GM21619 (cell line): ENCODE measurements at regions not wholly inside any gene's neighbourhood (a gene's known extent, or its start where the extent isn't known, plus 50 kb on each side); places are given as distances from the start of the nearest gene placed in this dataset.

Experiments used
- ATAC-seq: cut with Tn5 transposase; IDR thresholded peaks from one replicate; pipeline ENCODE4 v1.9.1; 2021; ENCODE audit not compliant: unreplicated experiment

GRCh38 chr7:142606081-142606480, 143.2 kb upstream of the PRSS1 start:
- no peak for ATAC-seq

GRCh38 chr7:142604671-142605070, 144.6 kb upstream of the PRSS1 start:
- no peak for ATAC-seq

DNA sequence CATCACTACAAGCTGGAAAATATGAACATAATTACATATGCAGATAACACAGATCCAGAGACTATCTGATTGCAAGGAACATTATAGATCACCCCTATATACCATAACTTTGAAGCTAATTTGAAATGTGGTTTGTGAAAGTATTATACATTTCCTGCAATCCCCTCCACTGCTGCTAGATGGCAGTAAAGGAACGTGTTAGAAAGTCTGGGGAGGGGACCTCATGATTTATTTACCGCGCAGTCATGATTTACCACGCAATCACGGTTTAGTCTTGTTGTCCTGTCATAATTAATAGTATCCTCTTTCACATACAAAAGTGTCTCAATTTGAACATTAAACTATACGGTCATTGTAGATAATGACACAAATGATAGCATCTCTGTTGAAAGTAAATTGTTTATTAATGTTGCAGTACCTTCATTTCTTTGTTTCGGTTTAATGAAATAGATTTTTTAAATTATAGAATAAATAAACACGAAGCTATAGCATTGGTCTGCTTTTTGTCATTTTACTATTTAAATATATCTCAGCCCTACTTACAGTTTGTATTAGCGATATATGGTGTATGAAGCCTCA, 145.3 kb upstream of the PRSS1 start:
- peak; percentile 54 for ATAC-seq

DNA sequence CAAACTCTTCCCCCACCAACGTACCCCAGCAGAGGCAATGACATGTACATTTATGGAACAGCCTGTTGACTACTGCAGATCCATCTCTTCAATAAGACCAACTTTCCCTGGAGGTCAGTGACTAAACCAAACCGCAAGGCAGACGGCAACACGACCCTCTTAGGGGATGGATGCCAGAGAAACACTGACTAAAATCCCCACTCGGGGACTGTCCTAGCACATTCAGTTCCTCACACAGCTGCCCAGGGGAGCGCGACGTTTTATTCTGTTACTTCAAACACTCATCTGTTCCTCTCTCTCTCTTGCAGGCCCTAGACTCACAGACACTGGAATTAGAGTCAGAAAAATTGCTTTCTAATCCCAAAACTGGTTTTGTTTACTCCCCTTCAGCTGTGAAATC, 146.5 kb upstream of the PRSS1 start:
- no peak for ATAC-seq

DNA sequence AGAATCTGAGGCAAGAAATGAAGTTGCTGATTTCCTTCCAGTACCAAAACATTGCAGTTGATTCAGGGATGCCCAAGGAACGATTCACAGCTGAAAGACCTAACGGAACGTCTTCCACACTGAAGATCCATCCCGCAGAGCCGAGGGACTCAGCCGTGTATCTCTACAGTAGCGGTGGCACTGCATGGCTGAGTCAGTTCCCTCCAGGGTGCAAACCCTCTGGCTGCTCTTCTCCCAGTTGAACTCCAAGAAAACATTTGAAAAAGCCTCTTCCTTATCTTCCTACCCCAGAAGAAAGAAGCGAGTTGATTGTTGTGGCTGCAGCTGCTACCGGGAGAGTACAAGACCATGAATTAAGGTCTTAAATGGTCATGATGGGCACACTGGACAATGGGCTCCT, 147.1 kb upstream of the PRSS1 start:
- no peak for ATAC-seq

- ATAC-seq = no peak
Observed at GRCh38 chr7:142598297-142598696, 151.0 kb upstream of the PRSS1 start.

DNA sequence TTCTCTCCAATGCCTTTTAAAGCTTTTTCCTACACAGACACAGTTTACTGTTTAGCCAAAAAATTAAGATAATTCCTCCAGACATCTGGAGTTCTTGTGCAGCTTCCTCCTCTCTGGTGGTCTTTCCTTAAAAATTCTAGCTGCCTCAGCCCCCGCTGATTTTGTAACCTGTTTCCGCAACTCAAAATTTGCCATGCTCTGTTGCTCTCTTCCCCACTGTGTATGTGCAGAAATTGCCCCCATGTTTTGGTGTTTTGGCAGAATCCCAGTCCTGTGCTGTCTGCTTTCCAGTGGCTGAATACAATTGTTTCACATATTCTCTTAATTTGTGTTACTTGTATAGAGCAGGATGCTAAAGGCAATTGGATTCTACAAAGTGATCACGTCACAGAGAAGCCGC, 151.7 kb upstream of the PRSS1 start:
- no peak for ATAC-seq

DNA sequence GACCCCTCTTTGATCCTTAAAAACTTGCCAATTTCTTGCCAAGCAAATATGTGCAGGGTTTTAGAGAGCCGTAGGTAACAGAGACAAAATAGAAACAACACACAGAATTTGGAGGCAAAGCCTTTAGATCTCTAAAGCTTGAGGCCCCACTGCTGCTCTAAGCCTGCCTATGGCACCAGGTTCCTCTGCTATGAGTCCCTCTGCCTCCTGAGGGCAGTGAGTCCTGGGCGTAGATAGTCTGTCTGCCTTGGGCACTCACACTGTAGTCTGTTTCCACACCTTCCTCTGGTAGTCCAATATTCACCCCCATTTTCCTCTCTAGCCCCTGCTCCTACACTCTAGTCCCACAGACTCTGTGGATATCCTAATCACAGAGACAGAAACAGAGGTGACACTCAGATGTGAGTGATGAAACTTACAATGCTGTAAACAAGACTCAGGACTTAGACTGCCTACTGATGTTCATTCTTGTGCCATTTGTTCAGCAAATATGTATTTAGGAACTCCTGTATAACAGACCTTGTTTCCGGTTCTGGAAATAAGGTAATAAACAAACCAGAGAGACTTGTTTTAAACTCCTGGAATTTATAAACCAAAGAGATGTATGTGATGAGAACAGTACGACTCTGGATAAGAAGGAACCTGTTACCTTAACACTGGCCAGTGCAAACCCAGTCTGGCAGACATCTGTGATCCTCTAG, 153.3 kb upstream of the PRSS1 start:
- no peak for ATAC-seq

GRCh38 chr7:142594078-142594477, 155.2 kb upstream of the PRSS1 start:
- ATAC-seq = no peak

DNA sequence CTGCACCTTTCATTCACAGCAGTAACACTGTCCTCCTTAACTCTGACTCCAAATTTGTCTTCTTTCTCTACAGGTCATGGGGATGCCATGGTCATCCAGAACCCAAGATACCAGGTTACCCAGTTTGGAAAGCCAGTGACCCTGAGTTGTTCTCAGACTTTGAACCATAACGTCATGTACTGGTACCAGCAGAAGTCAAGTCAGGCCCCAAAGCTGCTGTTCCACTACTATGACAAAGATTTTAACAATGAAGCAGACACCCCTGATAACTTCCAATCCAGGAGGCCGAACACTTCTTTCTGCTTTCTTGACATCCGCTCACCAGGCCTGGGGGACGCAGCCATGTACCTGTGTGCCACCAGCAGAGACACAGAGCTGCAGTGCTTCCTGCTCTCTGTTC, 156.2 kb upstream of the PRSS1 start:
- no peak for ATAC-seq

DNA sequence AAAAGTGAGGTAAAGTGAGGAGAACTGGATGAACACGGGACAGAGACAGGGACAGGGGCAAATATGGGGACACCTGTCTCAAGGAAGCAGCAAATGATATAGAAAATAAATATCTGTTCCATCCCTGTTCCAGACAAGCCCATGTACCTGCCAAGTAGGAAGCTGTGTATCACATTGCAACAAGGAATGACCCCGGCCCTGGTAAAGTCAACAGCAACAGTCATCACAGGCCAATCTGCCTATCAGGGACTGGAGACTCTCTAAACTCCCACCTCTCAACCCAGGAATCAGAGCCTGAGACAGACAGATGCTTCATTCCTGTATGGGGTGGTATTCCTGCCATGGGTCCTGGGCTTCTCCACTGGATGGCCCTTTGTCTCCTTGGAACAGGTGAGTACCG, 156.6 kb upstream of the PRSS1 start:
- no peak for ATAC-seq

- no peak for ATAC-seq
Observed at GRCh38 chr7:142592231-142592630, 157.0 kb upstream of the PRSS1 start.

DNA sequence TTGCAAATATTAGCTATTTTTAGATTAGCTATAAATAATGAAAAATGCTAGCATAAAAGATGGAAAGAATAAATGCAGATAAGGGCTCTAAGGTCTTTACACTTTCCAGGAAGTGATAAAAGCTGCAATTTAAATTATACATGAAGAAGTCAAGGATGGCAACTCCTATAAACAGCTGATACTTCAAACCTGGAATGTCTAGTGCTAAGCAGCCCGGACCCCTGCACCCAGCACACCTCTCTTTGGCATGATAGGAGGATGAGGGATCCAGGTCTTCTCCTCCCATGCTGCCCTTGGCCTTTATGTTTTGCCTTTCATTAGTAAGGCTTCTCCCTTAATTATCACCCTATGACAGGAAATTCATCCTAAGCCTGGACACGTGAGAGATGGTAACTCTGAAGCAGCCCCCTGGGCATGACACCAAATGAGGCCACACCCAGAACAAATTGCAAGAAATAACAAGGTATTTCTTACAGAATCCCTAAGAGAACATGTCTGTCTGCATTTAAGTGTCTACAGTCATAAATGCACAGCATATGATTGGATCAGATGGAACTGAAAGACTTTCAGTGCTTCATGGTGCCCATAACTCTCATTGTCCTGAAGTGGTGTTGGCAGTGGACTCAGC, 158.3 kb upstream of the PRSS1 start:
- ATAC-seq = no peak

DNA sequence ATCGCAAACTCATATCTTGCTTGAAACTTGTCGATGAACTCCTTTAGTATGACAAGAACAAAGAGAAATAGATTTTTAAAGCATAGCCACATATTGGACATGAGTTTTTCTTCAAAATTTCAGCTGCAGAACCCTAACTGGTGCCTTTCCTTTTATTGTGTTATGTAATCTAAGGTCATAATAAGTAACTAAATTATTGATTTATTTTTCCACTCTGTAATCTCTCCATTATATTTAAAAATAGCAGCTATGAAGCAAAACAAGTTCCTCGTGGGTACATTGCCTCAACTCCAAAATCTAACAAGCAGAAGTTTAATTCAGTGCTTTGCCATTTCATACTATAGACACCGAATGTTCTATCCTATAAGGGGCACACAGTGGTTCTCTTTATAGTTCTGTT, 159.2 kb upstream of the PRSS1 start:
- ATAC-seq = no peak

DNA sequence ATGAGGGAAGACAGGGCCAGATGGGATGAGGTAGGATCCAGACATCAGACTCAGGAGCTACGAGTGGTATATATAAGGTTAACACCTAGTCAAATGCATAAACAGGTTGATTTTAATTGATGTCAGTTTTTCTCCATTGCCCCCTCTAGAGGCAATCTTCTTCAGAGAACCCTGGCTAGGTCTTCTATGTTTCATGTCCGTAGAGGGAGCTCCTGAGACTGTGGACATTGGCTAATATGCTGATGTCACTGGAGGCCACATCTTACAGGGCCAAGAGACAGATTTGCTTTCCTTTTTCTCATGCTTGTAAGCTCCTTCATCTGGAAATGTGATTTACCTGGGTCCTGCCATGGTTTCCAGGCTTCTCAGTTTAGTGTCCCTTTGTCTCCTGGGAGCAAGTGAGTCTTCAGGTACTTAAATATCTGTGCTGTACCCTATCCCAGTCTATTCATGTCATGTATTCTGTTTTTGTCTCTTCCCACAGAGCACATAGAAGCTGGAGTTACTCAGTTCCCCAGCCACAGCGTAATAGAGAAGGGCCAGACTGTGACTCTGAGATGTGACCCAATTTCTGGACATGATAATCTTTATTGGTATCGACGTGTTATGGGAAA, 161.6 kb upstream of the PRSS1 start:
- ATAC-seq = peak; percentile 83

GRCh38 chr7:142586611-142587010, 162.7 kb upstream of the PRSS1 start:
- ATAC-seq = no peak

- no peak for ATAC-seq
Observed at GRCh38 chr7:142585425-142585824, 163.8 kb upstream of the PRSS1 start.

- ATAC-seq = no peak
Observed at GRCh38 chr7:142584765-142585164, 164.5 kb upstream of the PRSS1 start.

- peak; percentile 45 for ATAC-seq
Observed at GRCh38 chr7:142583446-142583845, 165.8 kb upstream of the PRSS1 start.

GRCh38 chr7:142582351-142582750, 166.9 kb upstream of the PRSS1 start:
- no peak for ATAC-seq

DNA sequence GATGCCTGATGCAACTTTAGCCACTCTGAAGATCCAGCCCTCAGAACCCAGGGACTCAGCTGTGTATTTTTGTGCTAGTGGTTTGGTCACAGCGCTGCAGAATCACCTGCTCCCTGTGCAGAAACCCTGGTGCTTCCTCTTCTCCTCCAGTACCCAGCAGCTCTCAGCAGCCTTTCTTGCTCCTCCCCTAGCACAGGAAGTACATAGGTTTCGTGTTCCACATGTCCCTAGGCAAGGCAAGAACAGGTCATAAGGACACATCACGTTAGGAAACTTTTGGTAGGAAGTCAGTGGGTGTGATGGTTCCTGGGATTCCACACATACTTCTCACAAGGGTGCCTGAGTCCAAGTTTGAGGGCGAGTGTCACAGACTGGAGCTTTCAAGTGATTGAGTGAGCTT, 167.9 kb upstream of the PRSS1 start:
- peak; percentile 72 for ATAC-seq

- peak; percentile 44 for ATAC-seq
Observed at GRCh38 chr7:142579946-142580345, 169.3 kb upstream of the PRSS1 start.
